NCI-H128 (cell line): ENCODE measurements at regions not wholly inside any gene's neighbourhood (a gene's known extent, or its start where the extent isn't known, plus 50 kb on each side); places are given as distances from the start of the nearest gene placed in this dataset.
"Not testable (repeated sequence)": the region's sequence is repeated elsewhere in the genome, so short reads cannot be mapped to it uniquely, and the experiment has no call there.

ENCODE experiments used
- DNase-seq: peaks from one replicate; lab custom pipeline; 2025; ENCODE audit not compliant: unreplicated experiment; lab: John Stamatoyannopoulos, UW

GRCh38 chr1:178639326-178639725, 85.7 kb upstream of the RALGPS2 start:
- DNase-seq, result no peak

GRCh38 chr1:178642282-178642681, 82.8 kb upstream of the RALGPS2 start:
- DNase-seq, result no peak

GRCh38 chr1:178643349-178643748, 81.7 kb upstream of the RALGPS2 start:
- no peak for DNase-seq

GRCh38 chr1:178643831-178644230, 81.2 kb upstream of the RALGPS2 start:
- DNase-seq, result no peak

- DNase-seq, result no peak
These were observed 80.5 kb upstream of the RALGPS2 start for GRCh38 chr1:178644308-178645120.

- DNase-seq, result peak; percentile 20
These were observed 79.8 kb upstream of the RALGPS2 start for GRCh38 chr1:178645157-178645807.

GRCh38 chr1:178645808-178646200, 79.2 kb upstream of the RALGPS2 start:
- DNase-seq, result no peak

GRCh38 chr1:178646821-178647220, 78.2 kb upstream of the RALGPS2 start:
- no peak for DNase-seq

- no peak for DNase-seq
These were observed 76.9 kb upstream of the RALGPS2 start for GRCh38 chr1:178648151-178648550.

- DNase-seq, result no peak
These were observed 75.3 kb upstream of the RALGPS2 start for GRCh38 chr1:178649582-178650350.

- DNase-seq, result no peak
These were observed 74.0 kb upstream of the RALGPS2 start for GRCh38 chr1:178650934-178651511.

GRCh38 chr1:178651742-178652141, 73.3 kb upstream of the RALGPS2 start:
- no peak for DNase-seq

- DNase-seq, result no peak
These were observed 72.2 kb upstream of the RALGPS2 start for GRCh38 chr1:178652506-178653490.

GRCh38 chr1:178659789-178660208, 65.2 kb upstream of the RALGPS2 start:
- no peak for DNase-seq

- DNase-seq, result no peak
These were observed 64.6 kb upstream of the RALGPS2 start for GRCh38 chr1:178660461-178660860.

- DNase-seq, result no peak
These were observed 60.8 kb upstream of the RALGPS2 start for GRCh38 chr1:178664278-178664677.

- DNase-seq, result no peak
These were observed 59.5 kb upstream of the RALGPS2 start for GRCh38 chr1:178665579-178665978.

- DNase-seq, result not testable (repeated sequence)
These were observed 58.2 kb upstream of the RALGPS2 start for GRCh38 chr1:178666891-178667290.

- DNase-seq, result no peak
These were observed 52.6 kb upstream of the RALGPS2 start for GRCh38 chr1:178672434-178672833.

- DNase-seq, result not testable (repeated sequence)
These were observed 50.5 kb upstream of the RALGPS2 start for GRCh38 chr1:178674559-178674958.
